ENCODE measurements at regions not wholly inside any gene's neighbourhood (a gene's known extent, or its start where the extent isn't known, plus 50 kb on each side); places are given as distances from the start of the nearest gene placed in this dataset.

DNA sequence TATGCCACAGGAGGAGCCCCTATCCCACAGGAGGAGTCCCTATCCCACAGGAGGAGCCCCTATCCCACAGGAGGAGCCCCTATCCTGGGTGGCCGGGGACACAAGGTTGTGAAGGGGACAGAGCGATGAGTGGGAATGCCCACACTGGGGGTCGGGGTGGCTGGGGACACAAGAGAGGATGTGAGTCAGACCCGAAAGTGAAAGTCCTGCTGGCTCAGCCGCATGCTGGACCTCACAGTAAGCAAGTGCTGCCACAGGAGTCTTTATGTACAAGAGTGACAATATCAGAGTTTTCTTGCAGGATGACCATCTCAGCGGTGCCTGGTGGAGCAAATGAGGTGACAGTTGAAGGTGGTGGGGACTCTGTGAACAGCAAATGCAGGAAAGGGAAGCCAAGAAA, 93.7 kb downstream of the PSMB1 start:
- TF ChIP-seq, protein P1, sequence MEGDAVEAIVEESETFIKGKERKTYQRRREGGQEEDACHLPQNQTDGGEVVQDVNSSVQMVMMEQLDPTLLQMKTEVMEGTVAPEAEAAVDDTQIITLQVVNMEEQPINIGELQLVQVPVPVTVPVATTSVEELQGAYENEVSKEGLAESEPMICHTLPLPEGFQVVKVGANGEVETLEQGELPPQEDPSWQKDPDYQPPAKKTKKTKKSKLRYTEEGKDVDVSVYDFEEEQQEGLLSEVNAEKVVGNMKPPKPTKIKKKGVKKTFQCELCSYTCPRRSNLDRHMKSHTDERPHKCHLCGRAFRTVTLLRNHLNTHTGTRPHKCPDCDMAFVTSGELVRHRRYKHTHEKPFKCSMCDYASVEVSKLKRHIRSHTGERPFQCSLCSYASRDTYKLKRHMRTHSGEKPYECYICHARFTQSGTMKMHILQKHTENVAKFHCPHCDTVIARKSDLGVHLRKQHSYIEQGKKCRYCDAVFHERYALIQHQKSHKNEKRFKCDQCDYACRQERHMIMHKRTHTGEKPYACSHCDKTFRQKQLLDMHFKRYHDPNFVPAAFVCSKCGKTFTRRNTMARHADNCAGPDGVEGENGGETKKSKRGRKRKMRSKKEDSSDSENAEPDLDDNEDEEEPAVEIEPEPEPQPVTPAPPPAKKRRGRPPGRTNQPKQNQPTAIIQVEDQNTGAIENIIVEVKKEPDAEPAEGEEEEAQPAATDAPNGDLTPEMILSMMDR (IDR thresholded peaks at IDR 0.05; ENCODE audit: insufficient read depth, low read depth, low read length), result no peak
- TF ChIP-seq EZH2 (IDR thresholded peaks at IDR 0.05; ENCODE audit: insufficient read depth, low read length), result no peak

Measured in astrocyte (in vitro differentiated cells and primary cell).